BJ (cell line): ENCODE measurements at regions not wholly inside any gene's neighbourhood (a gene's known extent, or its start where the extent isn't known, plus 50 kb on each side); places are given as distances from the start of the nearest gene placed in this dataset.
"Not testable (repeated sequence)": the region's sequence is repeated elsewhere in the genome, so short reads cannot be mapped to it uniquely, and the experiment has no call there.

ENCODE experiments used
- CTCF ChIA-PET: fragments of 350-600 bp; formaldehyde crosslinking; extraction: SDS; loops from one replicate; lab custom pipeline; 2021; ENCODE audit warnings: antibody characterized with exemption, inconsistent platforms; lab: Yijun Ruan, JAX
- POLR2A ChIA-PET: fragments of 300-600 bp; sonication (Branson Sonifier 250); formaldehyde crosslinking; extraction: SDS; loops from one replicate; lab custom pipeline; 2021; ENCODE audit warnings: antibody characterized with exemption; lab: Charles Lee
- DNase-seq: peaks from one replicate; pipeline ENCODE4 v3.0.0-alpha.2; 2011; ENCODE audit warnings: low read depth
- H3K27me3 ChIP-seq: 2 replicates; pipeline ENCODE4 v1.6.0; 2011; ENCODE audit warnings: low read length; ENCODE audit not compliant: control insufficient read depth, insufficient read depth
- H3K36me3 ChIP-seq: 2 replicates; pipeline ENCODE4 v1.5.1; 2011; ENCODE audit warnings: low read length; ENCODE audit not compliant: control insufficient read depth, insufficient read depth
- H3K4me3 ChIP-seq: 2 replicates; pipeline ENCODE4 v1.5.1; 2011; ENCODE audit warnings: low read depth, mild to moderate bottlenecking, control low read depth, low read length
- CTCF ChIP-seq: IDR thresholded peaks from 2 replicates; pipeline ENCODE4 v1.5.1; 2011; ENCODE audit warnings: low read depth, mild to moderate bottlenecking, control low read depth, inconsistent platforms, low read length, moderate library complexity; ENCODE audit not compliant: insufficient read depth

- CTCF ChIA-PET = interaction anchor here (1.1 kb wide), 1 partner anchor 113 kb away, joined by 4 read pairs; the partner anchor contains the start of gene EIF3F
- TF ChIP-seq CTCF = no peak
- H3K27me3 ChIP-seq = no peaks in the 10 kb centered on the region
- POLR2A ChIA-PET = no interaction called here
- H3K4me3 ChIP-seq = no peak overlapping the region
- no peaks in the 10 kb centered on the region for H3K36me3 ChIP-seq
- no peak for DNase-seq
These were observed 57.0 kb downstream of the OR10A6 start for GRCh38 chr11:7874056-7874455.

GRCh38 chr11:7872890-7873289 is 58.2 kb downstream of the OR10A6 start:
- Histone ChIP-seq H3K27me3 (no peaks in the 10 kb centered on the region), H3K36me3 (no peaks in the 10 kb centered on the region), H3K4me3 (no peak overlapping the region)
- no peak for TF ChIP-seq CTCF
- ChIA-PET CTCF (no interaction called here), POLR2A (no interaction called here)
- no peak for DNase-seq

- no peak overlapping the region for H3K4me3 ChIP-seq
- no peak for DNase-seq
- H3K27me3 ChIP-seq = no peaks in the 10 kb centered on the region
- ChIA-PET POLR2A (no interaction called here), CTCF (no interaction called here)
- no peak for TF ChIP-seq CTCF
- H3K36me3 ChIP-seq = no peaks in the 10 kb centered on the region
These were observed 60.0 kb downstream of the OR10A6 start for GRCh38 chr11:7871056-7871455.

GRCh38 chr11:7869467-7869866 is 61.6 kb downstream of the OR10A6 start:
- H3K36me3 ChIP-seq = no peaks in the 10 kb centered on the region
- ChIA-PET POLR2A (interaction anchor here (0.6 kb wide), 1 partner anchor 1177 kb away, joined by 4 read pairs; no protein-coding TSS in a partner anchor), CTCF (no interaction called here)
- DNase-seq = no peak
- H3K27me3 ChIP-seq = no peaks in the 10 kb centered on the region
- no peak overlapping the region for H3K4me3 ChIP-seq
- TF ChIP-seq CTCF = no peak

GRCh38 chr11:7861292-7861691 is 64.5 kb upstream of the OR5P2 start:
- POLR2A ChIA-PET, H3K27me3 ChIP-seq, DNase-seq, H3K36me3 ChIP-seq, H3K4me3 ChIP-seq, CTCF ChIA-PET: not testable (repeated sequence)

GRCh38 chr11:7860844-7861243 is 64.1 kb upstream of the OR5P2 start:
- DNase-seq, CTCF ChIA-PET, H3K4me3 ChIP-seq, H3K27me3 ChIP-seq, H3K36me3 ChIP-seq, POLR2A ChIA-PET: not testable (repeated sequence)
